ENCODE measurements at regions not wholly inside any gene's neighbourhood (a gene's known extent, or its start where the extent isn't known, plus 50 kb on each side); places are given as distances from the start of the nearest gene placed in this dataset.

DNA sequence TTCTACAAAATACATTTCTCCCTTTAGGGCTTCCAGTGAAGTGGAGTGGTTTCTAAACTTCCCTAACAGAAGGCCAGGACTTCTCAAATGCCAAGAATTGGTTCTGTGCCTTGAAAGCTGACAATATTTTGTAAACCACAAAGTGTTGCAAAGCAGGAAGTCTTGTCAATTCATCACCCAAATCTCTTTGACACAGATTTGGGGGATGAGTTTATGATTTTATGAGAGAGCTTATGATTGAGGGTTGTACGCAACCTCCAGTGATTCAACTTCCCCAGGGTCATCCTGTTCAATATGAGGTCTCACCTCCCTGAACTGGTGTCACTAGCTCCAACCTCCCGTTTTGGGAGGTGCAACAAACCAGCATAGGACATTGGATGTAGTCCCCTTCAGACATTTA is 83.7 kb downstream of the PRLHR start:
- no peak for TF ChIP-seq ZMIZ1 (IDR thresholded peaks at IDR 0.05; ENCODE audit: low read depth in 2 of 2, low read length in 2 of 2)
- TF ChIP-seq EP300 (IDR thresholded peaks at IDR 0.05; ENCODE audit: low read length) = no peak

Measured in K562 (cell line).